Lower leg skin (tissue), 4 donors: ENCODE measurements at regions not wholly inside any gene's neighbourhood (a gene's known extent, or its start where the extent isn't known, plus 50 kb on each side); places are given as distances from the start of the nearest gene placed in this dataset.

Source experiments
- DNase-seq, 2 donors: peaks; one replicate each; pipeline ENCODE4 v3.0.0-alpha.2; 2019; ENCODE audit warnings: low spot score in 2 of 2
- H3K4me3 ChIP-seq: fragments of 200-600 bp; sonication (generic); 2 replicates; pipeline ENCODE4 v1.5.1; 2017; ENCODE audit warnings: mild to moderate bottlenecking, low read depth; ENCODE audit not compliant: poor library complexity, severe bottlenecking
- CTCF ChIP-seq, 3 donors: fragments of 450-650 bp; IDR thresholded peaks; one replicate each; pipeline ENCODE4 v1.5.1; 2016; ENCODE audit warnings: antibody characterized with exemption in 3 of 3, mild to moderate bottlenecking in 3 of 3, moderate library complexity in 2 of 3
- POLR2A ChIP-seq, 2 donors: fragments of 450-650 bp; IDR thresholded peaks; one replicate each; pipeline ENCODE4 v1.6.1; 2016 to 2017; ENCODE audit warnings: antibody characterized with exemption in 2 of 2, mild to moderate bottlenecking in 1 of 2, moderate library complexity in 1 of 2
- WGBS, 2 donors: methylation state at CpG; one replicate each; pipeline ENCODE4 v1.1.5; 2018; 5-methylcytosine and 5-hydroxymethylcytosine counted together
- intact Hi-C: fragments of 100-400 bp; cut with DNase I; formaldehyde crosslinking; loops from one replicate; pipeline ENCODE4 v1.15.0; 2023; ENCODE audit warnings: low total_unique reads

DNA sequence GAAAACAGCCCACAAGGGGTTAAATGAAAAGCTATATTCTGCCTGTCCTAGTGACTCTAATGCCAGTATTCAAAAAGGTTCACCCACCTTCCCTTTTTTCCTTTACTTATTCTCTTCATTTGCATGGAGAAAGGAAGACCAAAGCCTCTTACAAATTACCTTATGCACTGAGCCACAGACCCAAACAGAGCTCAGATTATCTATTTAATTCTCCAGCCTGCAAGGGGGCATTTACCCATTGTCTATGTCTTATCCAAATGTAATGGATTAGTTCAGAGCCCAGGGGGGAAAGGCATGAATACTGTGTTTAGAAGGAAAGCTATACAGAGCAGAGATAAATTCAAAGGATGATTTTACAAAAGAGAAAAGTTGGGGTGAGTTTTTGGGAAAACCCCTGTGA lies 388.5 kb downstream of the OMA1 start:
- TF ChIP-seq POLR2A (IDR thresholded peaks at IDR 0.05) (no peak), CTCF (IDR thresholded peaks at IDR 0.05) (no peak)
- intact Hi-C loops = no loop called here
- no peak for DNase-seq
- no peak overlapping the region for H3K4me3 ChIP-seq

DNA sequence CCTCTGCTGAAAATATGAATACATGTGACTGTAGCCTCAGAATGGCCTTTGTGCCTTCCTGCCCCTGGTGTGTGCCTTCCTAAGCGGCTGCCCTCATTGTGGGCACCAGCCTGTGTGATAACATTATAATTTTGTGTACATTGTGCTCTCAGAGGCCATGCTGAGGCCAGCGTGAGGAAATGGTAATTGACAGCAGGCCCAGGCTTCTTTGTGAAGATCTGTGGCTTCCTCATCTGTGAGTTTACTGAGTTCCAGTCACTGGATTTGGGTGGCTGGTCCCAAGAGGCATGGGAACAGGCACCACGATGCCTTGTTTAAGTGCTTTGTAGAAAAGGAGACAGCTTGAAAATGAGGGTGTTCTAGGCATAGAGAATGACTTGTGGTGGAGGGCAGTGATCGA lies 389.3 kb downstream of the OMA1 start:
- no peak for DNase-seq
- no peak overlapping the region for H3K4me3 ChIP-seq
- intact Hi-C loops = no loop called here
- WGBS, 2 donors = 79 to 81% methylated on average over 4 of the region's 4 CpGs
- no peak for TF ChIP-seq POLR2A (IDR thresholded peaks at IDR 0.05)
- no peak for TF ChIP-seq CTCF (IDR thresholded peaks at IDR 0.05)

GRCh38 chr1:58156831-58157230 lies 389.7 kb downstream of the OMA1 start:
- WGBS, 2 donors = 74 to 85% methylated on average over 3 of the region's 3 CpGs
- H3K4me3 ChIP-seq = no peak overlapping the region
- TF ChIP-seq CTCF (IDR thresholded peaks at IDR 0.05) (no peak), POLR2A (IDR thresholded peaks at IDR 0.05) (no peak)
- DNase-seq = no peak
- intact Hi-C loops = no loop called here

DNA sequence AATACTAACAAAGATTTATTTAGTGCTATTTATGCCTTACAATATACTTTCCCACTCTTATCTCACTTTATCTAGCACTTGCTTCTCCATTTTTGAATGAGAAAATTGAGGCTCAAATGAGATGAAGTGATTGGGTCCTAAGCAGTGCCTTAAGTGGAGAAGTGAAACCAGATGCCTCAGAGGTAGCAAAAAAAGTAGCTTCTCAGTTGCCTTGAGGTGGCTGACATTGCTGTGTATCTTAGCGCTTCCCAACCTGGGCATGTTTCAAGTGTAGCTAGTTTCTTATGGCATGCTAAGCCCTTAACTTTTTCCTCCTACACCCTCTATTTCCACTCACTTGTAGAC lies 390.4 kb downstream of the OMA1 start:
- 84 to 96% methylated on average over 1 of the region's 1 CpG for WGBS, 2 donors
- DNase-seq = no peak
- intact Hi-C loops = no loop called here
- TF ChIP-seq CTCF (IDR thresholded peaks at IDR 0.05) (no peak), POLR2A (IDR thresholded peaks at IDR 0.05) (no peak)
- no peak overlapping the region for H3K4me3 ChIP-seq

DNA sequence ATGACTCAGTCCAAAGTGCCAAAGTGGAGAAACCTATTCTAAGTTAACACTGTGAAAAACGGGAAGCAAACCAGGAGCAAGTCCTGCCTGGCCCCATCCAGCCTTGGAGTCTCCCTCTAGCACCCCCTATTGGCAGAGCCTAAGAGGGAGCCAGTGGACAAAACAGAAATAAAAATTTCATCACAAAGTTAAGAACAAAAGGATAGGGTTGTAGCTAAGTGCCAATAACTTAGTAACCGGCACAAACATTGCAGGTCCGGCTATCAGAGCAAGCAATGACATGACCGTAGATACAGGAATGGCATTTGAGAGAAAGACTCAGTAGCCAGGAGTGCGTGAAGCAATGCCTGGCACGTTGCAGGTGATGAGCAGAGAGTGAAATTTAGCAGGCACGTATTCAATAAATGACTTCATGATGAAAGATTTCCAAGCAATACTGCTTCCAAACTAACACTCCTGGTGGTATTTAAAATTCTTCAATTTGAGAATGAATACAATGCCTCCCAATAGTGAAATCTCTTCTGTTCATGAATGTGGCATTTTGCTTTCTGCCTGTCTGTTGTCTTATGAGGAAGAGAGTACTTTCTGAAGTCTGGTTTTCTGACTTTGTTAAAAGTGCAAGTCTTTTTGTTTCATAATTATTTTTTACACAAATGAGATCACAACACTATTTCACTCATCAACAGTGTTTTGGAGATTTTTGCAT lies 391.0 kb downstream of the OMA1 start:
- intact Hi-C loops = no loop called here
- WGBS, 2 donors = 42% methylated on average over 7 of the region's 7 CpGs

More for the DNA sequence above, 391.0 kb downstream of the OMA1 start:
- no peak for DNase-seq
- no peak overlapping the region for H3K4me3 ChIP-seq
- TF ChIP-seq CTCF (IDR thresholded peaks at IDR 0.05) (no peak), POLR2A (IDR thresholded peaks at IDR 0.05) (no peak)
